Activated naive CD8-positive, alpha-beta T cell (primary cell): ENCODE measurements at regions not wholly inside any gene's neighbourhood (a gene's known extent, or its start where the extent isn't known, plus 50 kb on each side); places are given as distances from the start of the nearest gene placed in this dataset.

Experiments used
- H3K27ac Mint-ChIP-seq: one replicate; pipeline ENCODE4 v1.8.0; 2021; ENCODE audit warnings: mixed read lengths
- H3K27me3 Mint-ChIP-seq: one replicate; pipeline ENCODE4 v1.8.0; 2021; ENCODE audit warnings: mixed read lengths
- H3K36me3 Mint-ChIP-seq: one replicate; pipeline ENCODE4 v1.8.0; 2021; ENCODE audit warnings: mixed read lengths
- H3K4me1 Mint-ChIP-seq: one replicate; pipeline ENCODE4 v1.8.0; 2021; ENCODE audit warnings: low read depth, mixed read lengths
- H3K4me3 Mint-ChIP-seq: one replicate; pipeline ENCODE4 v1.8.0; 2021; ENCODE audit warnings: mild to moderate bottlenecking, mixed read lengths
- H3K9me3 Mint-ChIP-seq: one replicate; pipeline ENCODE4 v1.8.0; 2021; ENCODE audit warnings: low read depth, mixed read lengths

- Mint-ChIP-seq H3K27ac (no peak overlapping the region), H3K9me3 (no peaks in the 10 kb centered on the region), H3K36me3 (no peaks in the 10 kb centered on the region), H3K4me1 (no peaks in the 10 kb centered on the region), H3K4me3 (no peak overlapping the region), H3K27me3 (peaks cover 5% of the 10 kb centered on the region)
These were observed 196.7 kb downstream of the TENT4A start for GRCh38 chr5:6909901-6910300.

- Mint-ChIP-seq H3K36me3 (no peaks in the 10 kb centered on the region), H3K27ac (no peak overlapping the region), H3K27me3 (peaks cover 11% of the 10 kb centered on the region), H3K9me3 (no peaks in the 10 kb centered on the region), H3K4me3 (no peak overlapping the region), H3K4me1 (no peaks in the 10 kb centered on the region)
These were observed 197.7 kb downstream of the TENT4A start for GRCh38 chr5:6910950-6911349.

GRCh38 chr5:6914347-6914746 is 201.1 kb downstream of the TENT4A start:
- H3K4me3 Mint-ChIP-seq: no peak overlapping the region
- peaks cover 8% of the 10 kb centered on the region for H3K9me3 Mint-ChIP-seq
- H3K36me3 Mint-ChIP-seq: no peaks in the 10 kb centered on the region
- no peak overlapping the region for H3K27ac Mint-ChIP-seq
- no peaks in the 10 kb centered on the region for H3K4me1 Mint-ChIP-seq
- peaks cover 10% of the 10 kb centered on the region for H3K27me3 Mint-ChIP-seq

- no peaks in the 10 kb centered on the region for H3K36me3 Mint-ChIP-seq
- no peak overlapping the region for H3K27ac Mint-ChIP-seq
- H3K27me3 Mint-ChIP-seq: peaks cover 10% of the 10 kb centered on the region
- H3K4me3 Mint-ChIP-seq: no peak overlapping the region
- H3K4me1 Mint-ChIP-seq: no peaks in the 10 kb centered on the region
- peaks cover 8% of the 10 kb centered on the region for H3K9me3 Mint-ChIP-seq
These were observed 202.3 kb downstream of the TENT4A start for GRCh38 chr5:6915574-6915973.

GRCh38 chr5:6918255-6918654 is 205.0 kb downstream of the TENT4A start:
- Mint-ChIP-seq H3K4me3 (no peak overlapping the region), H3K4me1 (no peaks in the 10 kb centered on the region), H3K9me3 (peaks cover 8% of the 10 kb centered on the region), H3K36me3 (no peaks in the 10 kb centered on the region), H3K27ac (no peak overlapping the region), H3K27me3 (peaks cover 8% of the 10 kb centered on the region)

GRCh38 chr5:6920628-6921256 is 207.5 kb downstream of the TENT4A start:
- H3K9me3 Mint-ChIP-seq: peaks cover 8% of the 10 kb centered on the region
- no peaks in the 10 kb centered on the region for H3K4me1 Mint-ChIP-seq
- no peak overlapping the region for H3K4me3 Mint-ChIP-seq
- H3K27me3 Mint-ChIP-seq: peaks cover 2% of the 10 kb centered on the region
- no peak overlapping the region for H3K27ac Mint-ChIP-seq
- H3K36me3 Mint-ChIP-seq: no peaks in the 10 kb centered on the region

- Mint-ChIP-seq H3K27me3 (no peaks in the 10 kb centered on the region), H3K27ac (no peak overlapping the region), H3K4me1 (no peaks in the 10 kb centered on the region), H3K4me3 (no peak overlapping the region), H3K9me3 (no peaks in the 10 kb centered on the region), H3K36me3 (no peaks in the 10 kb centered on the region)
These were observed 213.3 kb downstream of the TENT4A start for GRCh38 chr5:6926491-6927038.

- H3K9me3 Mint-ChIP-seq: no peaks in the 10 kb centered on the region
- H3K27ac Mint-ChIP-seq: no peak overlapping the region
- no peaks in the 10 kb centered on the region for H3K36me3 Mint-ChIP-seq
- no peaks in the 10 kb centered on the region for H3K4me1 Mint-ChIP-seq
- peaks cover 15% of the 10 kb centered on the region for H3K27me3 Mint-ChIP-seq
- no peak overlapping the region for H3K4me3 Mint-ChIP-seq
These were observed 222.8 kb downstream of the TENT4A start for GRCh38 chr5:6936031-6936430.

GRCh38 chr5:6937677-6938076 is 224.4 kb downstream of the TENT4A start:
- H3K27ac Mint-ChIP-seq: no peak overlapping the region
- no peaks in the 10 kb centered on the region for H3K9me3 Mint-ChIP-seq
- peaks cover 17% of the 10 kb centered on the region for H3K27me3 Mint-ChIP-seq
- no peak overlapping the region for H3K4me3 Mint-ChIP-seq
- no peaks in the 10 kb centered on the region for H3K4me1 Mint-ChIP-seq
- H3K36me3 Mint-ChIP-seq: no peaks in the 10 kb centered on the region

- Mint-ChIP-seq H3K4me3 (no peak overlapping the region), H3K9me3 (no peaks in the 10 kb centered on the region), H3K36me3 (no peaks in the 10 kb centered on the region), H3K4me1 (no peaks in the 10 kb centered on the region), H3K27ac (no peak overlapping the region), H3K27me3 (peaks cover 10% of the 10 kb centered on the region)
These were observed 228.4 kb downstream of the TENT4A start for GRCh38 chr5:6941631-6942030.

GRCh38 chr5:6943197-6944112 is 230.2 kb downstream of the TENT4A start:
- Mint-ChIP-seq H3K27ac (no peak overlapping the region), H3K9me3 (no peaks in the 10 kb centered on the region), H3K4me3 (no peak overlapping the region), H3K36me3 (no peaks in the 10 kb centered on the region), H3K27me3 (peaks cover 9% of the 10 kb centered on the region), H3K4me1 (no peaks in the 10 kb centered on the region)

- Mint-ChIP-seq H3K4me3 (no peak overlapping the region), H3K27ac (no peak overlapping the region), H3K9me3 (no peaks in the 10 kb centered on the region), H3K4me1 (no peaks in the 10 kb centered on the region), H3K27me3 (peaks cover 4% of the 10 kb centered on the region), H3K36me3 (no peaks in the 10 kb centered on the region)
These were observed 235.3 kb downstream of the TENT4A start for GRCh38 chr5:6948562-6948961.

- H3K27me3 Mint-ChIP-seq: peaks cover 5% of the 10 kb centered on the region
- H3K4me3 Mint-ChIP-seq: no peak overlapping the region
- no peak overlapping the region for H3K27ac Mint-ChIP-seq
- no peaks in the 10 kb centered on the region for H3K9me3 Mint-ChIP-seq
- no peaks in the 10 kb centered on the region for H3K36me3 Mint-ChIP-seq
- no peaks in the 10 kb centered on the region for H3K4me1 Mint-ChIP-seq
These were observed 236.0 kb downstream of the TENT4A start for GRCh38 chr5:6949230-6949629.

- H3K36me3 Mint-ChIP-seq: no peaks in the 10 kb centered on the region
- no peaks in the 10 kb centered on the region for H3K9me3 Mint-ChIP-seq
- H3K4me1 Mint-ChIP-seq: no peaks in the 10 kb centered on the region
- no peak overlapping the region for H3K27ac Mint-ChIP-seq
- H3K27me3 Mint-ChIP-seq: peaks cover 10% of the 10 kb centered on the region
- no peak overlapping the region for H3K4me3 Mint-ChIP-seq
These were observed 237.0 kb downstream of the TENT4A start for GRCh38 chr5:6950250-6950649.

GRCh38 chr5:6950860-6951259 is 237.6 kb downstream of the TENT4A start:
- Mint-ChIP-seq H3K4me1 (no peaks in the 10 kb centered on the region), H3K36me3 (no peaks in the 10 kb centered on the region), H3K27ac (no peak overlapping the region), H3K4me3 (no peak overlapping the region), H3K9me3 (no peaks in the 10 kb centered on the region), H3K27me3 (peaks cover 10% of the 10 kb centered on the region)
